ENCODE measurements at regions not wholly inside any gene's neighbourhood (a gene's known extent, or its start where the extent isn't known, plus 50 kb on each side); places are given as distances from the start of the nearest gene placed in this dataset.

DNA sequence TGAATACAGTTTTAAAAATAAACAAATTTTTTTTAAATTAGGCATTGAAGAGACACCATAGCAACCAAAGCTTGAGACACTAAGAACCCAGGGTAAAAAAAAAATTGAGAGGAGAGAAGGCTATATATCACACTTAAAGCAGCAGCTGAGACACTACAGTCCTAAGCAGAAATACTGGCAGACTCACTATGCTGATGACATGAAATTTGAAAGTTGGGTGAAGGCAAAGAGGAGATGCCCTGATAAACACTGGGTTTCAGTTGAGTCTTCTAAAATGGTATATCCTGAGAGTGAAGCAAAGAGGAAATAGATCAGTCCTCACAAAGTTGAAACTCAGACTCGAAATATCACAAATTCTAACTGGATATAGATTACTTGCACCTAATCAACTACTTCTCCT, 419.9 kb upstream of the CDH9 start:
- TF ChIP-seq, protein P1, sequence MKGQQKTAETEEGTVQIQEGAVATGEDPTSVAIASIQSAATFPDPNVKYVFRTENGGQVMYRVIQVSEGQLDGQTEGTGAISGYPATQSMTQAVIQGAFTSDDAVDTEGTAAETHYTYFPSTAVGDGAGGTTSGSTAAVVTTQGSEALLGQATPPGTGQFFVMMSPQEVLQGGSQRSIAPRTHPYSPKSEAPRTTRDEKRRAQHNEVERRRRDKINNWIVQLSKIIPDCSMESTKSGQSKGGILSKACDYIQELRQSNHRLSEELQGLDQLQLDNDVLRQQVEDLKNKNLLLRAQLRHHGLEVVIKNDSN (IDR thresholded peaks at IDR 0.05), result no peak
- TF ChIP-seq, protein P2, sequence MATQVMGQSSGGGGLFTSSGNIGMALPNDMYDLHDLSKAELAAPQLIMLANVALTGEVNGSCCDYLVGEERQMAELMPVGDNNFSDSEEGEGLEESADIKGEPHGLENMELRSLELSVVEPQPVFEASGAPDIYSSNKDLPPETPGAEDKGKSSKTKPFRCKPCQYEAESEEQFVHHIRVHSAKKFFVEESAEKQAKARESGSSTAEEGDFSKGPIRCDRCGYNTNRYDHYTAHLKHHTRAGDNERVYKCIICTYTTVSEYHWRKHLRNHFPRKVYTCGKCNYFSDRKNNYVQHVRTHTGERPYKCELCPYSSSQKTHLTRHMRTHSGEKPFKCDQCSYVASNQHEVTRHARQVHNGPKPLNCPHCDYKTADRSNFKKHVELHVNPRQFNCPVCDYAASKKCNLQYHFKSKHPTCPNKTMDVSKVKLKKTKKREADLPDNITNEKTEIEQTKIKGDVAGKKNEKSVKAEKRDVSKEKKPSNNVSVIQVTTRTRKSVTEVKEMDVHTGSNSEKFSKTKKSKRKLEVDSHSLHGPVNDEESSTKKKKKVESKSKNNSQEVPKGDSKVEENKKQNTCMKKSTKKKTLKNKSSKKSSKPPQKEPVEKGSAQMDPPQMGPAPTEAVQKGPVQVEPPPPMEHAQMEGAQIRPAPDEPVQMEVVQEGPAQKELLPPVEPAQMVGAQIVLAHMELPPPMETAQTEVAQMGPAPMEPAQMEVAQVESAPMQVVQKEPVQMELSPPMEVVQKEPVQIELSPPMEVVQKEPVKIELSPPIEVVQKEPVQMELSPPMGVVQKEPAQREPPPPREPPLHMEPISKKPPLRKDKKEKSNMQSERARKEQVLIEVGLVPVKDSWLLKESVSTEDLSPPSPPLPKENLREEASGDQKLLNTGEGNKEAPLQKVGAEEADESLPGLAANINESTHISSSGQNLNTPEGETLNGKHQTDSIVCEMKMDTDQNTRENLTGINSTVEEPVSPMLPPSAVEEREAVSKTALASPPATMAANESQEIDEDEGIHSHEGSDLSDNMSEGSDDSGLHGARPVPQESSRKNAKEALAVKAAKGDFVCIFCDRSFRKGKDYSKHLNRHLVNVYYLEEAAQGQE (IDR thresholded peaks at IDR 0.05; ENCODE audit: low read depth), result no peak
- TF ChIP-seq TEAD4 (IDR thresholded peaks at IDR 0.05) (no peak), EP300 (IDR thresholded peaks at IDR 0.05; ENCODE audit: borderline replicate concordance) (no peak), ZBTB7A (IDR thresholded peaks at IDR 0.05; ENCODE audit: low read depth) (no peak)
- TF ChIP-seq, protein P3, sequence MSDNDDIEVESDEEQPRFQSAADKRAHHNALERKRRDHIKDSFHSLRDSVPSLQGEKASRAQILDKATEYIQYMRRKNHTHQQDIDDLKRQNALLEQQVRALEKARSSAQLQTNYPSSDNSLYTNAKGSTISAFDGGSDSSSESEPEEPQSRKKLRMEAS (IDR thresholded peaks at IDR 0.05), result no peak

All from Ishikawa (cell line).